ENCODE measurements at regions not wholly inside any gene's neighbourhood (a gene's known extent, or its start where the extent isn't known, plus 50 kb on each side); places are given as distances from the start of the nearest gene placed in this dataset.

DNA sequence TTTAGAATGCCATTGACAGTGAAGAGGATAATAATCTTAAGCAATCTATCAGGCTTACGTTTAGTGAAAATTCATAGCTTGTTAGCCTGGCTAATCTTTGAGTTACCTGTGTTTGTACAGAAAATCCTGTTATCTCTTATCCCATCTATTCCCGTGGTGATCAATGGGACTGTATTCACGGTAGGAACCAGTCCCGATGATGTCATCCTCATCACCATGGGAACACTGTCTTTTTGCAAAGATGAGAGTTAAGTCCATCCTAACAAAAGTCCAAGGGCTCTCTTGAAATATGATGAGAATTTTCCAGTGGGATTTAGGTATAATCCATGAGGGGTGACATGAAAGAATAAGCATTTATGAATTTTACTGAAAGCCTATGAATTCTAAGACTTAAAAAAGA lies 762.2 kb downstream of the ETS1 start:
- Histone ChIP-seq H3K4me1 (ENCODE audit: control insufficient read depth in 1 of 2, low read depth in 2 of 2) (no peaks in the 10 kb centered on the region), H3K27ac (no peak overlapping the region), H3K4me3 (no peak overlapping the region), H3K36me3 (no peaks in the 10 kb centered on the region), H3K9me3 (no peaks in the 10 kb centered on the region), H3K27me3 (replicated peaks; ENCODE audit: insufficient read depth) (no peaks in the 10 kb centered on the region)
- TF ChIP-seq, protein P1, sequence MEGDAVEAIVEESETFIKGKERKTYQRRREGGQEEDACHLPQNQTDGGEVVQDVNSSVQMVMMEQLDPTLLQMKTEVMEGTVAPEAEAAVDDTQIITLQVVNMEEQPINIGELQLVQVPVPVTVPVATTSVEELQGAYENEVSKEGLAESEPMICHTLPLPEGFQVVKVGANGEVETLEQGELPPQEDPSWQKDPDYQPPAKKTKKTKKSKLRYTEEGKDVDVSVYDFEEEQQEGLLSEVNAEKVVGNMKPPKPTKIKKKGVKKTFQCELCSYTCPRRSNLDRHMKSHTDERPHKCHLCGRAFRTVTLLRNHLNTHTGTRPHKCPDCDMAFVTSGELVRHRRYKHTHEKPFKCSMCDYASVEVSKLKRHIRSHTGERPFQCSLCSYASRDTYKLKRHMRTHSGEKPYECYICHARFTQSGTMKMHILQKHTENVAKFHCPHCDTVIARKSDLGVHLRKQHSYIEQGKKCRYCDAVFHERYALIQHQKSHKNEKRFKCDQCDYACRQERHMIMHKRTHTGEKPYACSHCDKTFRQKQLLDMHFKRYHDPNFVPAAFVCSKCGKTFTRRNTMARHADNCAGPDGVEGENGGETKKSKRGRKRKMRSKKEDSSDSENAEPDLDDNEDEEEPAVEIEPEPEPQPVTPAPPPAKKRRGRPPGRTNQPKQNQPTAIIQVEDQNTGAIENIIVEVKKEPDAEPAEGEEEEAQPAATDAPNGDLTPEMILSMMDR (IDR thresholded peaks at IDR 0.05): no peak
- no peak for DNase-seq (ENCODE audit: low spot score)
- ATAC-seq (ENCODE audit: insufficient number of reproducible peaks, low FRiP score, low read depth): no peak

DNA sequence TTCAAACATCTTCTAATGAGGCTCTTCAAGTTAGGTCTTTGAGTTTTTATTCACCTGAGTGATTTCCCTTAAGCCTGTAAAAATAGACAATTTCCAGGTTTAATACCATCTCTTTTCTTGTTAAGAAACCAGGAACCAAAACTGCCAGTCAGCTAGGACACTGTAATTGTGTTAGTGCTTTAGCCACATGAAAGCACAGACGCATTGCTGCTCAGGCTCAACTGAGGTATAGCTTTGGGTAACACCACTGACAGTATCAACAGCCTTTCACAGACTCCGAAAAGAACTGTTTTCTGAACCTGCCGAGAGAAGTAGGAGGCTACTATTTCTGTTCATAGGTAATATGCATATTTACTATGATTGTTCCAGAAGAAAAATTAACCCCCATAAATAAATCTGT lies 768.7 kb downstream of the ETS1 start:
- TF ChIP-seq, protein P1 (IDR thresholded peaks at IDR 0.05): no peak
- DNase-seq (ENCODE audit: low spot score) (no peak), ATAC-seq (ENCODE audit: insufficient number of reproducible peaks, low FRiP score, low read depth) (no peak)
- Histone ChIP-seq H3K4me1 (ENCODE audit: control insufficient read depth in 1 of 2, low read depth in 2 of 2) (no peaks in the 10 kb centered on the region), H3K4me3 (no peak overlapping the region), H3K27ac (no peak overlapping the region), H3K9me3 (no peaks in the 10 kb centered on the region), H3K27me3 (replicated peaks; ENCODE audit: insufficient read depth) (no peaks in the 10 kb centered on the region), H3K36me3 (no peaks in the 10 kb centered on the region)

DNA sequence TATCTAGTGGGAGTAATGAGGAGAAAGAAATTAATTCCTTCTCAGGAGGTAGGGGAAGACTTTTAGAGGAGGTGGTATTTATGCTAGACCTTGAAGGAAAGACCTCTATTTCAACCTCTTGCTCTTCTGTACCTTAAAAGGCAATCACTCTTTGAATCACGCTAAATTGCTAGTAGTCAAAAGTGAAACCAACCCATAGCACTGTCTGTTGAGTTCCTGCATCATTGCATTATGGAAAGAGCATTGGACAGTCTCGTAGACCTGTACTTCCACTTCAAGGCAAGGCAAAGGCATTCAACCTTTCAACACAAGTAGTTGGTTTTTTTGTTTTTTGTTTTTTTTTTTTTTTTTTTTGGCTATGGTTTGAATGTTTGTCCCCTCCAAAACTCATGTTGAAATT lies 770.4 kb downstream of the ETS1 start:
- Histone ChIP-seq H3K9me3 (no peaks in the 10 kb centered on the region), H3K4me1 (ENCODE audit: control insufficient read depth in 1 of 2, low read depth in 2 of 2) (no peaks in the 10 kb centered on the region), H3K27me3 (replicated peaks; ENCODE audit: insufficient read depth) (no peaks in the 10 kb centered on the region), H3K27ac (no peak overlapping the region), H3K4me3 (no peak overlapping the region), H3K36me3 (no peaks in the 10 kb centered on the region)
- ATAC-seq (ENCODE audit: insufficient number of reproducible peaks, low FRiP score, low read depth) (no peak), DNase-seq (ENCODE audit: low spot score) (no peak)
- TF ChIP-seq, protein P1 (IDR thresholded peaks at IDR 0.05): no peak

DNA sequence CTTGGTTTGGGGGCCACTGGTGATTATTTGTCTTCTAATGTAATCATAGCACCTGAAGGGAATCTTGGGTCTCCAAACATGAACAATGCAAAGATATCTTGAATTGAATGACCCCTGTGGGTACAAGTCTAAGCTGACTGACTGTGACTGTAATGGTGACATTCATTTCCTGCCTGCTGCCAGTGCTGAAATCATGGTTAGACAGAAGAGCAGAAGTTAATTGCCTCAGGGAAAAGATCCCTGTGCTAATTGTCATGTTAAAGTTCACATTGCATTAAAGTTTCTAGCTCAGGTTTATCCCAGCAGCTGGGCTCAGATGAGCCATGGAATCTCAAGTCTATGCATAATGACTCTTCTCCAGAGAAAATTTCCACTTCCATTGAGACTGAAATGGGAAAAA lies 772.0 kb downstream of the ETS1 start:
- DNase-seq (ENCODE audit: low spot score) (no peak), ATAC-seq (ENCODE audit: insufficient number of reproducible peaks, low FRiP score, low read depth) (no peak)

DNA sequence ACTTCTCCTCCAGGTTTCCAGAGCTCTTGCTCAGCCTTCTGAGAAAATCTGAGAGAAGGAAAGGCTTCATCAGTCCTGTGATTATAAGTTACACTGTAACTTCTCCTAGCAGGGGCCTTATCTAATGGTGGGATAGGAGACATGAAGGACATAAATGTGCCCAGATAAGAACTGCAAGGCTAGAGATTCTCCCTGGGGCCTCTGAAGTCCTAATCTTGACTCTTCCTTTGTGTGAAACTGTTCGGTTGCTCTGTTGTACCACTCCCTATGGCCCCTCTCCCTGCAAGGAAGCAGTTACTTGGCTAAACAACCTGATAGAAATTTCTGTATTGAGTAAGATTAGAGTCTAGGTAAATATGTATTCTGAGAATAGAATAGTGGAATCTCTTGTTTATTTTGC lies 780.9 kb downstream of the ETS1 start:
- TF ChIP-seq, protein P1 (IDR thresholded peaks at IDR 0.05): no peak
- no peak overlapping the region for H3K4me3 ChIP-seq
- no peaks in the 10 kb centered on the region for H3K36me3 ChIP-seq
- DNase-seq (ENCODE audit: low spot score): no peak
- H3K27ac ChIP-seq: no peak overlapping the region
- ATAC-seq (ENCODE audit: insufficient number of reproducible peaks, low FRiP score, low read depth): no peak
- peaks cover 0 to 16% of the 10 kb centered on the region in 2 donors for H3K4me1 ChIP-seq (ENCODE audit: control insufficient read depth in 1 of 2, low read depth in 2 of 2)
- H3K9me3 ChIP-seq: no peaks in the 10 kb centered on the region
- no peaks in the 10 kb centered on the region for H3K27me3 ChIP-seq (replicated peaks; ENCODE audit: insufficient read depth)

More for the DNA sequence above, 772.0 kb downstream of the ETS1 start:
- Histone ChIP-seq H3K4me3 (no peak overlapping the region), H3K36me3 (no peaks in the 10 kb centered on the region), H3K4me1 (ENCODE audit: control insufficient read depth in 1 of 2, low read depth in 2 of 2) (no peaks in the 10 kb centered on the region), H3K27me3 (replicated peaks; ENCODE audit: insufficient read depth) (no peaks in the 10 kb centered on the region), H3K9me3 (no peaks in the 10 kb centered on the region), H3K27ac (no peak overlapping the region)
- TF ChIP-seq, protein P1 (IDR thresholded peaks at IDR 0.05): no peak
